ENCODE measurements at regions not wholly inside any gene's neighbourhood (a gene's known extent, or its start where the extent isn't known, plus 50 kb on each side); places are given as distances from the start of the nearest gene placed in this dataset.

DNA sequence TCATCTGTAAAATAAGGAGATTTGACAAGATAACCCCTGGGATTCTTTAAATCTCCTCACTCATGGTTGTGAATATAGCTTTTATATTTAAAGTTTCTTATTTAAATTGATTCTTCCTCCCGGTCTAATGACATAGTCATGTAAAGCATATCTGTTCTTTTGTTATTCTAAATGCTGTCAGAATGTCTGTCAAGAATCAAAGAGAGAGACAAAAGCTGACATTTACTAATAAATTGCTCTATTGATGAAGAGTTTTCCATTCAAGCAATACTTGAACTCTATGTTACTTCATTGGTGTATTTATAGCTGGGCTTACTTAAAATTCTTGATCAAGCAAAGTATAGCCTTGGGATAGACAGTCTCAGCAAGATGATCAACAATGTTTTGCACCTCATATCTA is 865.8 kb downstream of the TBC1D32 start:
- TF ChIP-seq CTCF (optimal IDR thresholded peaks at IDR 0.05 in 1 of 3, IDR thresholded peaks at IDR 0.05 in 1 of 3, conservative IDR thresholded peaks at IDR 0.05 in 1 of 3; ENCODE audit: extremely low read depth in 1 of 3, insufficient read depth in 2 of 3, low read length in 3 of 3) (no peak), EZH2 (IDR thresholded peaks at IDR 0.05; ENCODE audit: low read length) (no peak)

All from keratinocyte (primary cell).